ENCODE measurements at regions not wholly inside any gene's neighbourhood (a gene's known extent, or its start where the extent isn't known, plus 50 kb on each side); places are given as distances from the start of the nearest gene placed in this dataset.
"Not testable (repeated sequence)": the region's sequence is repeated elsewhere in the genome, so short reads cannot be mapped to it uniquely, and the experiment has no call there.

GRCh38 chr10:77740396-77740795 lies 102.8 kb upstream of the KCNMA1 start:
- DNase-seq (ENCODE audit: low read depth) = not testable (repeated sequence)

- no peak for DNase-seq (ENCODE audit: low read depth)
Measured at GRCh38 chr10:77738496-77739158, 101.0 kb upstream of the KCNMA1 start.

- DNase-seq (ENCODE audit: low read depth) = peak; percentile 64
Measured at GRCh38 chr10:77737608-77738007, 100.0 kb upstream of the KCNMA1 start.

GRCh38 chr10:77735136-77735535 lies 97.5 kb upstream of the KCNMA1 start:
- not testable (repeated sequence) for DNase-seq (ENCODE audit: low read depth)

- no peak for DNase-seq (ENCODE audit: low read depth)
Measured at GRCh38 chr10:77732213-77733003, 94.8 kb upstream of the KCNMA1 start.

GRCh38 chr10:77727481-77727880 lies 89.9 kb upstream of the KCNMA1 start:
- DNase-seq (ENCODE audit: low read depth) = no peak

GRCh38 chr10:77726732-77727131 lies 89.1 kb upstream of the KCNMA1 start:
- DNase-seq (ENCODE audit: low read depth) = no peak

- no peak for DNase-seq (ENCODE audit: low read depth)
Measured at GRCh38 chr10:77726301-77726700, 88.7 kb upstream of the KCNMA1 start.

GRCh38 chr10:77724820-77725219 lies 87.2 kb upstream of the KCNMA1 start:
- no peak for DNase-seq (ENCODE audit: low read depth)

- DNase-seq (ENCODE audit: low read depth) = no peak
Measured at GRCh38 chr10:77723376-77723775, 85.8 kb upstream of the KCNMA1 start.

- DNase-seq (ENCODE audit: low read depth) = not testable (repeated sequence)
Measured at GRCh38 chr10:77722956-77723355, 85.3 kb upstream of the KCNMA1 start.

GRCh38 chr10:77721815-77722214 lies 84.2 kb upstream of the KCNMA1 start:
- DNase-seq (ENCODE audit: low read depth) = no peak

GRCh38 chr10:77718957-77719356 lies 81.3 kb upstream of the KCNMA1 start:
- no peak for DNase-seq (ENCODE audit: low read depth)

GRCh38 chr10:77718312-77718711 lies 80.7 kb upstream of the KCNMA1 start:
- not testable (repeated sequence) for DNase-seq (ENCODE audit: low read depth)

- no peak for DNase-seq (ENCODE audit: low read depth)
Measured at GRCh38 chr10:77717336-77717735, 79.7 kb upstream of the KCNMA1 start.

GRCh38 chr10:77716458-77717317 lies 79.1 kb upstream of the KCNMA1 start:
- no peak for DNase-seq (ENCODE audit: low read depth)

- no peak for DNase-seq (ENCODE audit: low read depth)
Measured at GRCh38 chr10:77715536-77715935, 77.9 kb upstream of the KCNMA1 start.

GRCh38 chr10:77715088-77715487 lies 77.5 kb upstream of the KCNMA1 start:
- DNase-seq (ENCODE audit: low read depth) = no peak

GRCh38 chr10:77713521-77714280 lies 76.1 kb upstream of the KCNMA1 start:
- no peak for DNase-seq (ENCODE audit: low read depth)

GRCh38 chr10:77712207-77712606 lies 74.6 kb upstream of the KCNMA1 start:
- no peak for DNase-seq (ENCODE audit: low read depth)

- DNase-seq (ENCODE audit: low read depth) = no peak
Measured at GRCh38 chr10:77711683-77712049, 74.1 kb upstream of the KCNMA1 start.
